Urothelium cell line (cell line): ENCODE measurements at regions not wholly inside any gene's neighbourhood (a gene's known extent, or its start where the extent isn't known, plus 50 kb on each side); places are given as distances from the start of the nearest gene placed in this dataset.
A peak's percentile ranks its signal among the peaks of the same experiment; 100 is the strongest.
"Not testable (repeated sequence)": the region's sequence is repeated elsewhere in the genome, so short reads cannot be mapped to it uniquely, and the experiment has no call there.

Source experiments
- DNase-seq: peaks from one replicate; pipeline ENCODE4 v3.0.0; 2011; ENCODE audit warnings: low spot score, mixed read lengths
- FAIRE-seq: peaks from 2 replicates; lab custom pipeline; 2011; peaks lifted over from hg19 to GRCh38; lab: Jason Lieb, UNC

- DNase-seq, result no peak
Observed at GRCh38 chr2:228446734-228447133, 265.2 kb upstream of the SPHKAP start.

GRCh38 chr2:228444161-228444560, 262.7 kb upstream of the SPHKAP start:
- FAIRE-seq (no peak), DNase-seq (no peak)

More at GRCh38 chr2:228446734-228447133, 265.2 kb upstream of the SPHKAP start:
- no peak for FAIRE-seq

DNA sequence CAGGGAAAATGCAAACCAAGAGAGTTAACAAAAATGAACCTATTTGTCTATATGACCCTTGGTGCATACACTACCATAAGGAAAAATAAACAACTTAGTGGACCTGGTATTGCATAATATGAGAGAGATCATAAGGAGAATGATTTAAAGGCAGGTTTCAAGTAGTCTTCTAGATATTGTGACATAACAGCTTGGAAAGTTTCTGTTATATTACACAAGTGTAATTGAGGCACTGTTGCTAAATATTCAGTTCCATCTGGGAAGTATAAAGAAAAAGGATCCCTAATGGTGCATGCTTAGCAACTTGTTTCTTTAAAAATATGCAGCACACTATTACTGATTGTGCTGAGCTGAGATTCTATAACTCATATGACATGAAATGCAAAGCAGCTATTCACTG, 252.2 kb upstream of the SPHKAP start:
- FAIRE-seq (no peak), DNase-seq (no peak)

- no peak for FAIRE-seq
Observed at GRCh38 chr2:228432116-228432515, 250.6 kb upstream of the SPHKAP start.

DNA sequence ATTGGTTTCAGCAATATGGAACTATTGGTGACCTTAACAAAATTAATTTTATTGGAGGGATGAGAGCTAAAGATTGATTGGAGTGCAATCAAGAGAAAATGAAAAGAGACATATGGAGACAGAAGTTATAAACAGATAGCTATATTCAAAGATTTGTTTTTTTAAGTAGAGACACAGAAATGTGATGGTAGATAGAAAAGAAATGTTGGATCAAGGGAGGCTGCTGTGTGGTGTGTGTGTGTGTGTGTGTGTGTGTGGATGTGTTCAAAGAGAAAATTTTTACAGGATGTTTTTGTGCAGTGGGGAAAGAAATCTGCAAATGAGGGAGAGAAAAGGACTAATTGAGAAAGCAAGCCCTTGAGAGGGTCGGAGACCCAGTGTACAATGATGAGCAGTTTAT, 249.5 kb upstream of the SPHKAP start:
- FAIRE-seq, result no peak
- no peak for DNase-seq

More at GRCh38 chr2:228432116-228432515, 250.6 kb upstream of the SPHKAP start:
- no peak for DNase-seq

- DNase-seq (no peak), FAIRE-seq (peak; percentile 27)
Observed at GRCh38 chr2:228426502-228427216, 245.2 kb upstream of the SPHKAP start.

- FAIRE-seq, DNase-seq: not testable (repeated sequence)
Observed at GRCh38 chr2:228425411-228426060, 244.0 kb upstream of the SPHKAP start.

GRCh38 chr2:228417956-228418355, 236.5 kb upstream of the SPHKAP start:
- no peak for FAIRE-seq
- DNase-seq, result peak; percentile 7

- FAIRE-seq, result no peak
- peak; percentile 12 for DNase-seq
Observed at GRCh38 chr2:228417526-228417925, 236.0 kb upstream of the SPHKAP start.

GRCh38 chr2:228410061-228410460, 228.6 kb upstream of the SPHKAP start:
- FAIRE-seq, result no peak

DNA sequence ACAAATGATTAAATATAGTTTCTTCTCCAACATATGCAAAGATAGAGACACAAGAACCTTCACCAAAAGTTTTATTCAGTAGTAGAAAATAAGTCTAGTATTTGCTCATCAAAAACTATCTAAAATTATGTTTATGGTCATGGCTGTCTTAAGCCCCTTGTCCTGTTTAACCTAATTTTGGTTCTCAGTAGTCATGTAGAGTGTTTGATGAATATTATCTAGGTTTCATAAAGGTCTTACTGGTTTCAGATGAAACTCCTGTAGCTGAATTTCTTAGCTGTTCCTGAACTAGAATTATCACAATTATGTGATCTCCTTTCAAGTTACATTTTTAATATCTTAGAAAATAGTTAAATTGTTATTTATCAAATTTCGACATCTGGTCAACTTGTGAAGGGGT, 228.0 kb upstream of the SPHKAP start:
- DNase-seq, result no peak
- FAIRE-seq, result no peak

More at GRCh38 chr2:228410061-228410460, 228.6 kb upstream of the SPHKAP start:
- DNase-seq, result no peak

- FAIRE-seq (no peak), DNase-seq (no peak)
Observed at GRCh38 chr2:228408529-228409227, 227.2 kb upstream of the SPHKAP start.

DNA sequence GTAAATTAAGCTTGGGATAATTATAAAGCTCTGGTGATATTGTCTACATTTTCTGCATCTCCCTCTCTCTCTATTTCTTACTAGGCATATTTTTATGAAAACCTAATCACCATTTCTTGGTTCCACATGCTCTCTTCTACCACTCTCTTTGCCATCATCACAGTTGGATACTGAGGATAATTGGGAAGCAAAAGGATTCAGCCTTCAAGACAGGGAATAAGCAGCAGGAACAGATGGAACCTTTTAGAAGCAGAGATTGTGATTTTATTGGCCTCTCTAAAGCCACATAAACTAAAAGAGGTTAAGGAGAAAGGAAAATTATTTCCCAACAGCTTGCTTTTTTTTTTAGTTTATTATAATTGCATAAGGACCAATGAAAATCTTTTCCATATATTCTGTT, 226.3 kb upstream of the SPHKAP start:
- no peak for FAIRE-seq
- DNase-seq, result no peak

- DNase-seq (peak; percentile 7), FAIRE-seq (no peak)
Observed at GRCh38 chr2:228401065-228401912, 219.8 kb upstream of the SPHKAP start.

DNA sequence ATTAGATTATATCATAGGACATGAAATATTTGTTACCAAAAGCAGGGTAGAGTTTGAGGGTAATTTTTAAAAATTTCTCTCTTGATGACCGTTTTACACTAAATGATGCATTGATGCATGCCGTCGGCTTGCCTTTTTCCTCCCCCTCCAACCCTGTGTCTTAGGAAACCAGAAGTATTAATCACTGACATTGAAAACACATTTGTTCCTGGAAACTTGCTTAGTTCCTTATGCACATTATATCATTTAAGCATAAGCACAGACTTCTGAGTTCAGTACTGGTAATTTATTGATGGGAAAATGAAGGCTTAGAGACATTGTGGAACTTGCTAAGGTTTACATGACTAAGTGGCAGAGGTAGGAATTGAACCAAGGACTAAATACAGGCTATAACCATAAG, 206.3 kb upstream of the SPHKAP start:
- DNase-seq (no peak), FAIRE-seq (no peak)

DNA sequence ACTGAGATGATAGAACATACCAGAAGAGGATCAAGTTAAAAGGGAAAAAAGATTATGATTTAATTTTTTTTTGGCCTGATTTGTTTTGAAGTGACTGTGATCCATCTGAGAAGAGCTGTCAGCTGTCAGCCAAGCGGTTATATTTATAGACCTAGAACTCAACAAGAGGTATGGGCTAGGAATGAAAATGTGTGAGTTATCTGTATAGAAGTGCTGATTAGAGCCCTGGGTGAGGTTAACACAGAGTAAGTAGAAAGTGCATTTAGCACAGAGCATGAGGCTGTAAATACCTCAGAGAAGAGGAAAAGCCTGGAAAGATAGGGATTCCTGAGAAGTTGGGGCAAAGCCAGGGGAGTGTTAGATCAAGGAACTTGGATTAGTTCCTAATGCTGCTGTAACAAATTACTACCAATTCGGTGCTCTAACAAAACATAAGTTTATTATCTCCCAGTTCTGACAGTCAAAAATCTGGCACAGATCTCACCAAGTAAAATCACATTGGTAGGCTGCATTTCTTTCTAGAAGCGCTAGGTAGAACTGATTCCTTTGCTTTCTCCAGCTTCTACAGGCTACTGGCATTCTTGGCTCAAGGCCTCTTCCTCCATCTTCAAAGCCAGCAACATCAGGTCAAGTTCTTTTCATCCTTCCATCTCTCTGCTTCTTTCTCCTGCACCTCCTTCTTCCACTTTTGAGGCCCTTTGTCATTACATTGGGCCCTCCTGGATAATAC, 197.4 kb upstream of the SPHKAP start:
- no peak for FAIRE-seq
- DNase-seq, result no peak

- no peak for FAIRE-seq
- no peak for DNase-seq
Observed at GRCh38 chr2:228378233-228378632, 196.7 kb upstream of the SPHKAP start.

- DNase-seq (no peak), FAIRE-seq (no peak)
Observed at GRCh38 chr2:228377533-228377932, 196.0 kb upstream of the SPHKAP start.

GRCh38 chr2:228374741-228375140, 193.3 kb upstream of the SPHKAP start:
- no peak for FAIRE-seq
- no peak for DNase-seq

DNA sequence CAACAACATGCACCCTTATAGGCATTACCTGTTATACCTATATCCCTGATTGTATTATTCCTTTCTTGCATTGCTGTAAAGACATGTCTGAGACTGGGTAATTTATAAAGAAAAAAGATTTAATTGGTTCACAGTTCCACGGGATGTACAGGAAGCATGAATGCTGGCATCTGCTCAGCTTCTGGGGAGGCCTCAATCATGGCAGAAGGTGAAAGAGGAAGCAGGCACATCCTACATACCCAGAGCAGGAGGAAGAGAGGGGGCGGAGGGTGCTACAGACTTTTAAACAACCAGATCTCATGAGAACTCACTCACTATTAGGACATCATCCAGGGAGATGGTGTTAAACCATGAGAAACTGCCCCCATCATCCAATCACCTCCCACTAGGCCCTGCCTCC, 191.7 kb upstream of the SPHKAP start:
- DNase-seq (no peak), FAIRE-seq (no peak)
